ENCODE measurements at regions not wholly inside any gene's neighbourhood (a gene's known extent, or its start where the extent isn't known, plus 50 kb on each side); places are given as distances from the start of the nearest gene placed in this dataset.
"Not testable (repeated sequence)": the region's sequence is repeated elsewhere in the genome, so short reads cannot be mapped to it uniquely, and the experiment has no call there.

- H3K4me3 ChIP-seq, H3K36me3 ChIP-seq, H3K4me1 ChIP-seq, DNase-seq, H3K9me3 ChIP-seq, H3K27me3 ChIP-seq, H3K27ac ChIP-seq: not testable (repeated sequence)
Measured at GRCh38 chr11:13614918-13615317, 53.5 kb upstream of the FAR1 start.

- Histone ChIP-seq H3K27me3 (no peaks in the 10 kb centered on the region), H3K4me3 (no peak overlapping the region), H3K9me3 (no peaks in the 10 kb centered on the region), H3K27ac (no peak overlapping the region), H3K36me3 (no peaks in the 10 kb centered on the region), H3K4me1 (no peaks in the 10 kb centered on the region)
- no peak for TF ChIP-seq POLR2A (IDR thresholded peaks at IDR 0.05)
- no peak for TF ChIP-seq CTCF (IDR thresholded peaks at IDR 0.05)
- DNase-seq: no peak
Measured at GRCh38 chr11:13608656-13609055, 59.8 kb upstream of the FAR1 start.

- no peak for TF ChIP-seq CTCF (IDR thresholded peaks at IDR 0.05)
- no peak for TF ChIP-seq POLR2A (IDR thresholded peaks at IDR 0.05)
- Histone ChIP-seq H3K36me3 (no peaks in the 10 kb centered on the region), H3K27me3 (no peaks in the 10 kb centered on the region), H3K9me3 (no peaks in the 10 kb centered on the region), H3K27ac (no peak overlapping the region), H3K4me1 (no peaks in the 10 kb centered on the region), H3K4me3 (no peak overlapping the region)
- no peak for DNase-seq
Measured at GRCh38 chr11:13606701-13607100, 61.8 kb upstream of the FAR1 start.

- Histone ChIP-seq H3K27me3 (no peaks in the 10 kb centered on the region), H3K27ac (no peak overlapping the region), H3K36me3 (no peaks in the 10 kb centered on the region), H3K9me3 (no peaks in the 10 kb centered on the region), H3K4me1 (no peaks in the 10 kb centered on the region), H3K4me3 (no peak overlapping the region)
- no peak for DNase-seq
- TF ChIP-seq POLR2A (IDR thresholded peaks at IDR 0.05): no peak
- no peak for TF ChIP-seq CTCF (IDR thresholded peaks at IDR 0.05)
Measured at GRCh38 chr11:13603661-13604060, 64.8 kb upstream of the FAR1 start.

GRCh38 chr11:13602844-13603243 is 65.6 kb upstream of the FAR1 start:
- TF ChIP-seq CTCF (IDR thresholded peaks at IDR 0.05) (no peak), POLR2A (IDR thresholded peaks at IDR 0.05) (no peak)
- Histone ChIP-seq H3K4me1 (no peaks in the 10 kb centered on the region), H3K36me3 (no peaks in the 10 kb centered on the region), H3K9me3 (no peaks in the 10 kb centered on the region), H3K27ac (no peak overlapping the region), H3K27me3 (no peaks in the 10 kb centered on the region), H3K4me3 (no peak overlapping the region)
- no peak for DNase-seq

- Histone ChIP-seq H3K27ac (no peak overlapping the region), H3K27me3 (no peaks in the 10 kb centered on the region), H3K4me3 (no peak overlapping the region), H3K4me1 (no peaks in the 10 kb centered on the region), H3K36me3 (no peaks in the 10 kb centered on the region), H3K9me3 (no peaks in the 10 kb centered on the region)
- TF ChIP-seq CTCF (IDR thresholded peaks at IDR 0.05) (no peak), POLR2A (IDR thresholded peaks at IDR 0.05) (no peak)
- no peak for DNase-seq
Measured at GRCh38 chr11:13596611-13597326, 71.7 kb upstream of the FAR1 start.
